Endothelial cell (in vitro differentiated cells): ENCODE measurements at regions not wholly inside any gene's neighbourhood (a gene's known extent, or its start where the extent isn't known, plus 50 kb on each side); places are given as distances from the start of the nearest gene placed in this dataset.

Source experiments
- DNase-seq: peaks from one replicate; pipeline ENCODE4 v3.0.0; 2021; ENCODE audit warnings: low spot score
- H3K27ac Mint-ChIP-seq: one replicate; pipeline ENCODE4 v1.8.0; 2021; ENCODE audit warnings: mixed read lengths, inconsistent platforms; ENCODE audit not compliant: unreplicated experiment
- H3K27me3 Mint-ChIP-seq: one replicate; pipeline ENCODE4 v1.8.0; 2021; ENCODE audit warnings: mild to moderate bottlenecking, moderate library complexity, mixed read lengths, inconsistent platforms; ENCODE audit not compliant: unreplicated experiment
- H3K36me3 Mint-ChIP-seq: one replicate; pipeline ENCODE4 v1.8.0; 2021; ENCODE audit warnings: mild to moderate bottlenecking, low read depth, mixed read lengths, inconsistent platforms; ENCODE audit not compliant: unreplicated experiment
- H3K4me1 Mint-ChIP-seq: one replicate; pipeline ENCODE4 v1.8.0; 2021; ENCODE audit warnings: mild to moderate bottlenecking, mixed read lengths, inconsistent platforms; ENCODE audit not compliant: unreplicated experiment
- H3K4me3 Mint-ChIP-seq: one replicate; pipeline ENCODE4 v1.8.0; 2021; ENCODE audit warnings: mild to moderate bottlenecking, mixed read lengths, inconsistent platforms; ENCODE audit not compliant: unreplicated experiment
- H3K9me3 Mint-ChIP-seq: one replicate; pipeline ENCODE4 v1.8.0; 2021; ENCODE audit warnings: mixed read lengths, inconsistent platforms; ENCODE audit not compliant: unreplicated experiment
- TF ChIP-seq, protein P1 (sequence below): fragments of 200-600 bp; sonication (generic); IDR thresholded peaks from one replicate; pipeline ENCODE4 v1.5.0; 2021; ENCODE audit warnings: antibody characterized with exemption; ENCODE audit not compliant: unreplicated experiment

DNA sequence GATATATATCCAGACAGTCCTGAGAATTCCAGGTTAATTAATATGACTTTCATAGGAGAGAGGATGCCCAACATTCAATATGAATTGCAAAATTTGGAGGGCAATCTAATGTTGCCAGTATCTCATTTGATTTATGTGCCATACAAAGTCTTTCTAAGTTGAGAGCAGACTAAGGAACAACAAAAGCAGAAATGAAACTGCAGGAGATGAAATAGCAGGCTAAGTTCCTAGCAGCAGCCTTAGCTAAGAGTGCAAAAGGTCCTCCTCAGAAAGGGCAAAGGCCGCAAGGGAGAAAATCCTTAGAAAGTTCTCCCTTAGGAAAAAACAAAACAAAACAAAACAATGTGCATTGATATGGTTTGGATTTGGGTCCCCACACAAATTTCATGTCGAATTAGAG lies 602.9 kb upstream of the HTR2C start:
- no peak overlapping the region for H3K27ac Mint-ChIP-seq

DNA sequence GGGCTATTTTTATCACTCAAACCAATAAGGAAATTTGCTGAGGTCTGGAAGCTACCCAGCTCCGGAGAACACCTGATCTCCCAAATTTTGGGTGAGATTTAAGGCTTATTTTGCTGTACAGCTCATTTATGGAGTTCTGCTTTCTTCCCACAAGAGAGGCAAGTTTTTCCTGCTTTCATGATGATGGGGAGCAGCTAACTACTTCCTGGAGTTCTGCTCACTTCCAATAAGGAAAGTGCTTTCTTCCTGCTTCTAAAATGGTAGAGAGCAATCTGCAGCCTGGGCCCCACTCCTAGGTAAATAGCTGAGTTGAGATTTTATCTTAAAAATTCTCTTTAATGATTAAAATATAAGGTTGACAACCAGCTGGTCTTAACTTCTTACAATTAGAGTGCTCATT lies 606.0 kb upstream of the HTR2C start:
- H3K36me3 Mint-ChIP-seq = peaks cover 4% of the 10 kb centered on the region
- TF ChIP-seq, protein P1, sequence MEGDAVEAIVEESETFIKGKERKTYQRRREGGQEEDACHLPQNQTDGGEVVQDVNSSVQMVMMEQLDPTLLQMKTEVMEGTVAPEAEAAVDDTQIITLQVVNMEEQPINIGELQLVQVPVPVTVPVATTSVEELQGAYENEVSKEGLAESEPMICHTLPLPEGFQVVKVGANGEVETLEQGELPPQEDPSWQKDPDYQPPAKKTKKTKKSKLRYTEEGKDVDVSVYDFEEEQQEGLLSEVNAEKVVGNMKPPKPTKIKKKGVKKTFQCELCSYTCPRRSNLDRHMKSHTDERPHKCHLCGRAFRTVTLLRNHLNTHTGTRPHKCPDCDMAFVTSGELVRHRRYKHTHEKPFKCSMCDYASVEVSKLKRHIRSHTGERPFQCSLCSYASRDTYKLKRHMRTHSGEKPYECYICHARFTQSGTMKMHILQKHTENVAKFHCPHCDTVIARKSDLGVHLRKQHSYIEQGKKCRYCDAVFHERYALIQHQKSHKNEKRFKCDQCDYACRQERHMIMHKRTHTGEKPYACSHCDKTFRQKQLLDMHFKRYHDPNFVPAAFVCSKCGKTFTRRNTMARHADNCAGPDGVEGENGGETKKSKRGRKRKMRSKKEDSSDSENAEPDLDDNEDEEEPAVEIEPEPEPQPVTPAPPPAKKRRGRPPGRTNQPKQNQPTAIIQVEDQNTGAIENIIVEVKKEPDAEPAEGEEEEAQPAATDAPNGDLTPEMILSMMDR = no peak
- H3K4me1 Mint-ChIP-seq = no peaks in the 10 kb centered on the region
- no peak overlapping the region for H3K27ac Mint-ChIP-seq
- no peaks in the 10 kb centered on the region for H3K9me3 Mint-ChIP-seq
- peaks cover 4% of the 10 kb centered on the region for H3K27me3 Mint-ChIP-seq
- DNase-seq = no peak
- H3K4me3 Mint-ChIP-seq = no peak overlapping the region

More for the DNA sequence above, 602.9 kb upstream of the HTR2C start:
- H3K9me3 Mint-ChIP-seq = no peaks in the 10 kb centered on the region
- no peak for DNase-seq
- H3K36me3 Mint-ChIP-seq = peaks cover 4% of the 10 kb centered on the region
- H3K27me3 Mint-ChIP-seq = peaks cover 4% of the 10 kb centered on the region
- TF ChIP-seq, protein P1 = no peak
- no peaks in the 10 kb centered on the region for H3K4me1 Mint-ChIP-seq
- no peak overlapping the region for H3K4me3 Mint-ChIP-seq

DNA sequence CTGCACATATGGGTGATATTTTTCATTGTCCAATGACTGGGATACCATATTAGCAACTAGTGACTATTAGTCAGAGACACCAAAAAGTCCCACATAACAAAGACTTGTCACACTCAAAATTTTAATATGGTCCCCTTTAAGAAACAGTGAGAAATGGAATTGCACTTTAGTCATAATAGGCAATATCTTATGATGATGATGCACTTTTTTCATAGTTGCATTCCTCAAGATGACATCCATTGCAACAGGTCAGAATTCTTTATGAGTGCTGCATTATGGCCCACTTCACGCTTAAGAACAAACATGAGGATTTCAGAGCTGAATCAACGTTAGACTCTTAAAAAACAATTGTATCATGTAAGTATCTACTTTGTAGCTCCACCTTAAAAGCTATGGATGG lies 608.4 kb upstream of the HTR2C start:
- TF ChIP-seq, protein P1 = no peak
- Mint-ChIP-seq H3K9me3 (no peaks in the 10 kb centered on the region), H3K27ac (no peak overlapping the region), H3K4me3 (no peak overlapping the region), H3K36me3 (peaks cover 4% of the 10 kb centered on the region), H3K4me1 (no peaks in the 10 kb centered on the region), H3K27me3 (peaks cover 4% of the 10 kb centered on the region)
- no peak for DNase-seq

DNA sequence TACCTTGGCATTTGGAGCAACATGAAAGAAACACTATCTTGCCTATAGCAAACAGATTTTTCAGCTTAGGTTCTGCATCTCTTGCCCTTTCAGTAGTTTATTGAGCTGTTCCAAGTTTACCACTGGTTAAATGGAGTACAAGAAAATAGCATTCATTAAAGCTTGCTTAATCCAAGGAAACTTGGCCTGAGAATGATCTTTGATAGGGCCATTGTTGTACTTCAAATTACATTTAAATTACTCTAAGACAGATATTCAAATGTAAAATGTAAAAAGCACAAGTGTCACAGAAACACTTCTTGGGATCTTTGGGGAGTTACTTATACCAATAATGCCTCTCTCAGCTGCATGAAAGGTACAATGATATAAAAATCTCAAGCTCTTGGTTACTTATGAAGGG lies 609.0 kb upstream of the HTR2C start:
- H3K36me3 Mint-ChIP-seq = peaks cover 4% of the 10 kb centered on the region
- H3K27ac Mint-ChIP-seq = no peak overlapping the region
- DNase-seq = no peak
- no peak overlapping the region for H3K4me3 Mint-ChIP-seq
- H3K9me3 Mint-ChIP-seq = no peaks in the 10 kb centered on the region
- TF ChIP-seq, protein P1 = no peak
- peaks cover 4% of the 10 kb centered on the region for H3K27me3 Mint-ChIP-seq
- H3K4me1 Mint-ChIP-seq = no peaks in the 10 kb centered on the region

DNA sequence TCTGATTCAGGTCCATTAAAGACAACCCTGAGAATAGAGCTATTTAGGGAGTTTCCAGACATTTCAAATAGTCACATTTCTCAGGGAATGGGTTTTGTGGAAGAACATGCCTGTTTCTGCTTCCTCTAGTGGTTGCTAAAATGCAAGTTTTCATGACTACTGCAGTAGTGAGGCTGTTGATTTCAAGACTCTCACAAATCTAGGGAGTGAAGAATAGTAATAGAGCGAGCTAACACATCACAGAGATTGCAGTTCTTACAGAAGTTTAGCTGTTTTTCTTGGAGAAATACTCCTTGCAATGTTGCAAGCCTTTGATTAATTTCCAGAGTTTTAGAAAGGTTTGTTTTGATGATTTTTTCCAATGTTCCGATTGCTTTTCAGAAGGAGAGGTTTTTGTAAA lies 610.2 kb upstream of the HTR2C start:
- H3K4me1 Mint-ChIP-seq = no peaks in the 10 kb centered on the region
- TF ChIP-seq, protein P1 = no peak
- DNase-seq = no peak
- H3K27me3 Mint-ChIP-seq = peaks cover under 1% of the 10 kb centered on the region
- H3K27ac Mint-ChIP-seq = no peak overlapping the region
- no peak overlapping the region for H3K4me3 Mint-ChIP-seq
- H3K36me3 Mint-ChIP-seq = no peaks in the 10 kb centered on the region
- H3K9me3 Mint-ChIP-seq = no peaks in the 10 kb centered on the region
